ENCODE measurements at regions not wholly inside any gene's neighbourhood (a gene's known extent, or its start where the extent isn't known, plus 50 kb on each side); places are given as distances from the start of the nearest gene placed in this dataset.

- DNase-seq: no peak
Measured at GRCh38 chr17:33977729-33978514, 277.2 kb upstream of the CCL2 start.

- DNase-seq: no peak
Measured at GRCh38 chr17:33978889-33979288, 276.2 kb upstream of the CCL2 start.

- no peak for DNase-seq
Measured at GRCh38 chr17:33980193-33980592, 274.9 kb upstream of the CCL2 start.

- DNase-seq: peak; percentile 23
Measured at GRCh38 chr17:33981711-33982601, 273.1 kb upstream of the CCL2 start.

GRCh38 chr17:33982909-33983308, 272.2 kb upstream of the CCL2 start:
- no peak for DNase-seq

GRCh38 chr17:33983824-33984574, 271.1 kb upstream of the CCL2 start:
- DNase-seq: no peak

GRCh38 chr17:33986088-33986487, 269.0 kb upstream of the CCL2 start:
- DNase-seq: no peak

- DNase-seq: no peak
Measured at GRCh38 chr17:33986566-33986965, 268.5 kb upstream of the CCL2 start.

- DNase-seq: no peak
Measured at GRCh38 chr17:33987162-33987561, 267.9 kb upstream of the CCL2 start.

- no peak for DNase-seq
Measured at GRCh38 chr17:33989361-33990148, 265.5 kb upstream of the CCL2 start.

- DNase-seq: no peak
Measured at GRCh38 chr17:33990943-33991706, 264.0 kb upstream of the CCL2 start.

GRCh38 chr17:33992113-33992512, 263.0 kb upstream of the CCL2 start:
- no peak for DNase-seq

GRCh38 chr17:34000639-34001038, 254.4 kb upstream of the CCL2 start:
- DNase-seq: no peak

GRCh38 chr17:34001246-34001645, 253.8 kb upstream of the CCL2 start:
- no peak for DNase-seq

GRCh38 chr17:34006126-34006525, 249.0 kb upstream of the CCL2 start:
- DNase-seq: no peak

GRCh38 chr17:34008125-34008524, 247.0 kb upstream of the CCL2 start:
- no peak for DNase-seq

- no peak for DNase-seq
Measured at GRCh38 chr17:34009912-34010311, 245.2 kb upstream of the CCL2 start.

GRCh38 chr17:34010534-34010933, 244.6 kb upstream of the CCL2 start:
- no peak for DNase-seq

GRCh38 chr17:34011599-34011998, 243.5 kb upstream of the CCL2 start:
- DNase-seq: no peak

- no peak for DNase-seq
Measured at GRCh38 chr17:34012709-34013375, 242.2 kb upstream of the CCL2 start.
